K562 (cell line): ENCODE measurements at regions not wholly inside any gene's neighbourhood (a gene's known extent, or its start where the extent isn't known, plus 50 kb on each side); places are given as distances from the start of the nearest gene placed in this dataset.

ENCODE experiments used
- REST ChIP-seq, 2 experiments: fragments of 450-650 bp; formaldehyde crosslinking in 1 of 2; IDR thresholded peaks; 2 replicates each; pipeline versions ENCODE4 v1.4.0 to v1.6.1; 2014 to 2020; ENCODE audit warnings: mild to moderate bottlenecking in 2 of 2, borderline replicate concordance in 1 of 2, low read depth in 1 of 2
- ZC3H4 ChIP-seq: sonication (generic); formaldehyde crosslinking; IDR thresholded peaks from 2 replicates; pipeline ENCODE4 v1.9.0; 2021; ENCODE audit warnings: missing genetic modification reagents, borderline replicate concordance
- TF ChIP-seq, protein P1 (sequence below): fragments of 450-650 bp; IDR thresholded peaks from 2 replicates; pipeline ENCODE4 v1.6.1; 2017; ENCODE audit warnings: antibody characterized with exemption, mild to moderate bottlenecking

DNA sequence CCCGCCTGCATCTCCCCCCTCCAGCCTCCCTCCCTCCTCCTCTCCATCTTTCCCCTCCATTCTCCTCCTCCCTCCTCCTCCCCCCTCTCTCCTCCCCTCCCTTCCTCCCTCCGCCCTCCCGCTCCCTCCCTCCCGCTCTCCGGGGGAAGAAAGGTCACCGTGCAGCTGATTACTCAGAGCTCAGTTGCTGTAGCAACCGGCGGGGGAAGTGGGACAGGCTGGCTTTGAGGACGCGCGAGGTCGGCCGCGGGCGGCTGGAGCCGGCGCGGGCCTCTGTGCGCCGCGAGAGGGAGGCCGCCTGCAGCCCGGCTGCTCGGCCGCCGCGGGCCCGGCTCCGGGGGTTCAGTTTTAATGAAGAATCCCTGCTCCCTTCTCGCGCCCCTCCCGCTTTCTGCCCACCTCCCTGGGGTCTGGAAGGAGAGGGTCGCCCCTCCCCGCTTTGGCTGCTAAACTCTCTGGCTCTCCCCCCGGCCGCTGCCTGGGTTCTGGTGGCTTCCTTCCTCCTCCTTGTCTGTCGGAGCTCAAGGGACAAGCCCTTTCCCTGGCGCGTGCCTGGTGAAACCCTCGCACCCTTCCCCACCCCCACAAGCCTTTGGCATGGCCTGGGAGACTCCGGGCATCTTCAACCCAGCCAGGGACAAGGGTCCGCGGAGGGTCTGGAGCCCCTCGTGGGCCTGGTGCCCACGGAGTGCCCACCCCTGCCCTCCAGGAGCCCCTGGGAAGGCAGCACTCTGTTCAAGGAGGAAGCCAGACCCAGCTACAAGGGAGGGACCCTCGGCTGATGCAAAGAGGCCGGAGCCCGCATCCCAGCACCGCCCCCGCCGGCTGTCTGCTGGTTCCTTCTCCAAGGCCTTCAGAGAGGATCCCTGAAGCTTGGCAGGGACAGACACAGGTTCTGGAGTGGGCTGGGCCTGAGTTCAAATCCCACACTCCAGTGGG is 160.3 kb downstream of the C9orf50 start (continued):
- TF ChIP-seq REST (IDR thresholded peaks at IDR 0.05; ENCODE audit: borderline replicate concordance) (peak; percentile 99), REST (CRISPR knock-in tag; IDR thresholded peaks at IDR 0.05; ENCODE audit: low read depth) (no peak), ZC3H4 (CRISPR knock-in tag) (peak; percentile 86; the same call in 1 of the 2 replicates)
- TF ChIP-seq, protein P1, sequence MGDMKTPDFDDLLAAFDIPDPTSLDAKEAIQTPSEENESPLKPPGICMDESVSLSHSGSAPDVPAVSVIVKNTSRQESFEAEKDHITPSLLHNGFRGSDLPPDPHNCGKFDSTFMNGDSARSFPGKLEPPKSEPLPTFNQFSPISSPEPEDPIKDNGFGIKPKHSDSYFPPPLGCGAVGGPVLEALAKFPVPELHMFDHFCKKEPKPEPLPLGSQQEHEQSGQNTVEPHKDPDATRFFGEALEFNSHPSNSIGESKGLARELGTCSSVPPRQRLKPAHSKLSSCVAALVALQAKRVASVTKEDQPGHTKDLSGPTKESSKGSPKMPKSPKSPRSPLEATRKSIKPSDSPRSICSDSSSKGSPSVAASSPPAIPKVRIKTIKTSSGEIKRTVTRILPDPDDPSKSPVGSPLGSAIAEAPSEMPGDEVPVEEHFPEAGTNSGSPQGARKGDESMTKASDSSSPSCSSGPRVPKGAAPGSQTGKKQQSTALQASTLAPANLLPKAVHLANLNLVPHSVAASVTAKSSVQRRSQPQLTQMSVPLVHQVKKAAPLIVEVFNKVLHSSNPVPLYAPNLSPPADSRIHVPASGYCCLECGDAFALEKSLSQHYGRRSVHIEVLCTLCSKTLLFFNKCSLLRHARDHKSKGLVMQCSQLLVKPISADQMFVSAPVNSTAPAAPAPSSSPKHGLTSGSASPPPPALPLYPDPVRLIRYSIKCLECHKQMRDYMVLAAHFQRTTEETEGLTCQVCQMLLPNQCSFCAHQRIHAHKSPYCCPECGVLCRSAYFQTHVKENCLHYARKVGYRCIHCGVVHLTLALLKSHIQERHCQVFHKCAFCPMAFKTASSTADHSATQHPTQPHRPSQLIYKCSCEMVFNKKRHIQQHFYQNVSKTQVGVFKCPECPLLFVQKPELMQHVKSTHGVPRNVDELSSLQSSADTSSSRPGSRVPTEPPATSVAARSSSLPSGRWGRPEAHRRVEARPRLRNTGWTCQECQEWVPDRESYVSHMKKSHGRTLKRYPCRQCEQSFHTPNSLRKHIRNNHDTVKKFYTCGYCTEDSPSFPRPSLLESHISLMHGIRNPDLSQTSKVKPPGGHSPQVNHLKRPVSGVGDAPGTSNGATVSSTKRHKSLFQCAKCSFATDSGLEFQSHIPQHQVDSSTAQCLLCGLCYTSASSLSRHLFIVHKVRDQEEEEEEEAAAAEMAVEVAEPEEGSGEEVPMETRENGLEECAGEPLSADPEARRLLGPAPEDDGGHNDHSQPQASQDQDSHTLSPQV: peak; percentile 85
